GM18868 (cell line): ENCODE measurements at regions not wholly inside any gene's neighbourhood (a gene's known extent, or its start where the extent isn't known, plus 50 kb on each side); places are given as distances from the start of the nearest gene placed in this dataset.

Experiments used
- ATAC-seq: cut with Tn5 transposase; IDR thresholded peaks from one replicate; pipeline ENCODE4 v1.9.1; 2021; ENCODE audit warnings: mild to moderate bottlenecking, moderate library complexity; ENCODE audit not compliant: unreplicated experiment

DNA sequence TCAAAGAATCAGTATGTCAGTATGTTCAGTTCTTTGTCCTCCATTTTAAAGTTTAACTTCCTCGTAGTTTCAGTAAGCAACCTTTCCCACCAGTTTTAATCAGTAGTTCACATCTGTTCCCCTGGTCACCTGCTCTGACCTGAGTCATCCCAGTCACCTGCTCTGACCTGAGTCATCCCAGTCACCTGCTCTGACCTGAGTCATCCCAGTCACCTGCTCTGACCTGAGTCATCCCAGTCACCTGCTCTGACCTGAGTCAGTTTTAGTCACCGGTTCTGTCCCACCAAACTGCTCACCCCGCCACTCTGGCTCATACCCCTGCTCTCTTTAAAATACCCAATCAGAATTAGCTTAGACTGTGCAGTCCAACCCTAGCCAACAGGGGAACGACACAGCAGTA is 180.1 kb upstream of the CNTN6 start:
- ATAC-seq, result peak; percentile 47

DNA sequence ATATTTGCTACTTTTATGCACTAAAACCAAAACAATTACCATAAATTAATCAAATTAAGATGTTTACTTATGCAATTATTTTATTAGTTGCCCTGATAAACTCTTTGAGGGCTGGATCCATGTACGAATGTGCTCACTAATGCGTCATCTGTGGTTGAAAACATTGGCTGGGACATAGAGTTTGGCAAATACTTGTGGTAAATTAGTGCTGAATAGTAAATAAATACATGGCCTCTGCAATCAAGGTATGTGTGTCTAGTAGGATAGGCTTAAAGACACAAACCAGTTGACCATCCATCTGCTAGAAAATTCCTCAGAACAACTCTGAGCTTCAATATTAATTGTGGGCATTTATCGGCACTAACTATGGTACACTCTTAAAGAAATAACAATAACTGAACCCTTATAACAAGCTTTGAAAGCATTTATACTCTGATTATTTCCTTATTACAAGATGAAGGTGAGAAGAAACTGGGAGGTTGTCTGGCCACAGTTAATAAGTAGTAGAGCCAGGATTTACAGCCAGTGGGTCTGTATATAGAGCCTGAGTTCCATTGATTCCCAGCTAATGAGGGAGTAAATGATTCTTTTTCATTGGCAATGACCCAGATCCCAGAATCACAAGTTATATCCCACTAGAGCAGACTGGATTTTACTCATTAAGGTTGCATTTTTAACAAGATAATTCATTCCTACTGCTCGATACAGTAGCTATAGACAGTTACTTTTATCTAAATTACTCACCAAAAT is 169.5 kb upstream of the CNTN6 start:
- no peak for ATAC-seq

DNA sequence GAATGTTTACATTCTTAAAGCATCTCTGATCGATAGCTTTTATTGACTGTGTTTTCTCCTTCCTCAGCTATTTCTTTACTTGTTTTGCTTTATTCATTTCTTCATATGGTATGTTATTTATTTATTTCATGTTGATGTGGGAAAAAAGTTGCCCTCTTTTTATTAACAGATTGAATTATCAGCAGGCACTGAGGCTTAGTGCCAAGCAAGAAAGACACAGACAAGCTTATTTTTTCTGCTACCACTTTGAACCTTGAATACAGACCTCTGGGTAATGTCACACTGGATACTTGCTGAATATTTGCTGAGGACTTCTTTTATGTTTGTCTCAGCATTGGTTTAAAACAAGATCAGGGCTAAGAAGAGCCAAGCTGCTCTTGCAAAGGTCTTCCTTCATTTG is 162.0 kb upstream of the CNTN6 start:
- no peak for ATAC-seq

DNA sequence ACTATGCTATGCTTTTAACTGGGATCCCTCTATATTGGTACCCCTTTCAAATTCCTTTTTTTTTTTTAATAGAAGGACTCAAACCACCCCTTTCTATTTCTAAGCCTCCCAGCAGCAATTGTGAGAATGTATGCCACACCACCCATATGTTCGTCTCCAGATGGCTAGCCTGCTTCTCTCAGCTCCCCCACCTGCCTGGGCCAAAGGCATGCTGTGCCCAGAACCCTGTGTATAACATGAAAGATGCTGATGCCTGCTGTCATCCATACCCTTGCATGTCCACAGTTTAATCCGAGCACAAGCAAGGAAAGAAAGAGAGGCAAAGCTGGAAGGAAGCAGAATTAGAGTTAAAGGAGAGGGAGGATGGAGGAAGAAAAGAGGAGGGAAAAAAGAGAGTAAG is 159.5 kb upstream of the CNTN6 start:
- no peak for ATAC-seq

DNA sequence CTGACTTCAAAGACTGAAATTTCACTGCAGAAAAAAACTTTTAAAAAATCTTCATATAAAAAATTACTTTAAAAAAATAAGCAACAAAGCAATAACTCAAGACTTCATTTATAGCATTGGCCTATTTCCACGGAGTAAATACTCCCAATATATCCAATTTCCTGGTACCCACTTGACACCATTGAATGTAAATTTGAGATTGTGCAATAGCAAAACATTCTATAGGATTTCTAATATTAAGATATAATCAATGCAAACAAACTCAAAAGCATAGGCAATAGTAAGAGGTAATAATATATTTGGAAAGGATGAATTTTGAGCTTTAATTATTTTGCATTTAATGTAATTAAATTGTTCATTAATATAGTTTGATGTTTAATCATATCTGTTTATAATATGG is 148.0 kb upstream of the CNTN6 start:
- no peak for ATAC-seq

DNA sequence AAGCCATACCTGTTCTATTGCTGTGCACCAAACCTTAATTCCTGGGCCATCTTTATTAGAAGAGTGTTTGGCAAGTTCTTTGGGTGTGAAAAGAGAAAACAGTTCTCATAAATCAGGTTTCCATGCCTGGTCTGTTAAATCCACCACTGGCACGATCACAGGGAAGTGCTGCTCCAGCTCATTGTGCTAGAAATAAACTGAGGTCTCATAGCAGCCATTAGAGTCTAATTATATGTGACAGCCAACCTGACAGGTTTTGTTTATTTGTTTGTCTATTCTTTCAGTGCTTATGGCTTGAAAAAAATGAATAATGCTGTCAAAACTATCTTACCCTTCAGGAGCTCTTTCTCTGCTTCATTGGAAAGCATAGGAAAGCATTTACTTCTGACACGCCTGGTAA is 147.1 kb upstream of the CNTN6 start:
- no peak for ATAC-seq

DNA sequence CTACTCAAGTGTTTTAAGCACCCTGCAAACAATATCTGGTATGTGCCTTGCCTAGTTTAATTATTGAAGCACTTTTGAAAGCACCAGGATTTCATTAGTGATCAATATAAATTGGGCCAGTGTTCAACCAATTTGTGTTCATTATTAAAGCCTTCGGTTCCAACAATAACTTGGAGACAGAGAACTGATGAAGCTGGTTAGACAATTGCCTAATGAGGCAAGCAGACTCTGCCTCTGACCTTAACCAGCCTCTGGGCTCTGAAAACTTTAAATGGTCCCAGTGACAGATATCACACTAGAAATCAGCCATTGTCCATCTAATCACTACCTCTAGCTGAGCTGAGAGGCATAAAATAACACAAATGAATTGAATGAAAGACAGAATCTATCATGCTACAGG is 139.9 kb upstream of the CNTN6 start:
- ATAC-seq, result no peak

DNA sequence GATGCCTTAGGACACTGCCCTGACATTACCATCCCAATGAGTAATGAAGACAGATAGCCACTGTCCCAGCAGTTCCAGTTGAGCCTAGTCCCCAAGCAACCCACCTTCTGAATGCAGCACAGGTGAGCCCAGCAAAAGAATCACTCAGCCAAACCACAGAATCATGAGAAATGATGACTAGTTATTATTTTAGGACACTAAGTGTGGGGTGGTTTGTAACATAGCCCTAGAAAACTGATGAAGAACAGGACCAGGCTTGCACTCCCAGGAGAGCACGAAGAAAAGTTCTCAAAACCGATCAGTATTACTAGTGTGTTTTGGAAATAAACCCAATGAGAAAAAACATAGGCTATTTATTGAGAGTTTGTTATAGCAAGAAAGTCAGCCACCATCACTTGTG is 129.6 kb upstream of the CNTN6 start:
- ATAC-seq, result no peak

DNA sequence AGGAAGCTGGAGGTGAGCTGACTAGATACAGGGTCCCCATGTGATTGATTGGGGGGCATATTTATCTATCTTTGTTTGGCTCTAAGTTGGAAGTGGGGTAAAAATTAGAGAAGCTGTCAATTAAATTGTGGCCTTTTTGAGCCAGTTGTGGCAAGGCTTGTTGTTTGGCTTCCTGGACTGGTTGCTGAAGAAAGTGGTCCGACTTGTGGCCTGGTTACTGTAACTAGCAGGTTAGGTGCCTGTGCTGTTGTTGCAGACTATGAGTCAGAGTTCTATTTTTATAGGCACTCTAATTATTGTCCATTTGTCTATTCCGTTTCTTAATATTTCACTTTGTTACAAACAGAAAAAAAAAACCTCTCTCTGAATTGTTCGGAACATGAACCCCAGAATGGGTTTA is 129.1 kb upstream of the CNTN6 start:
- no peak for ATAC-seq

DNA sequence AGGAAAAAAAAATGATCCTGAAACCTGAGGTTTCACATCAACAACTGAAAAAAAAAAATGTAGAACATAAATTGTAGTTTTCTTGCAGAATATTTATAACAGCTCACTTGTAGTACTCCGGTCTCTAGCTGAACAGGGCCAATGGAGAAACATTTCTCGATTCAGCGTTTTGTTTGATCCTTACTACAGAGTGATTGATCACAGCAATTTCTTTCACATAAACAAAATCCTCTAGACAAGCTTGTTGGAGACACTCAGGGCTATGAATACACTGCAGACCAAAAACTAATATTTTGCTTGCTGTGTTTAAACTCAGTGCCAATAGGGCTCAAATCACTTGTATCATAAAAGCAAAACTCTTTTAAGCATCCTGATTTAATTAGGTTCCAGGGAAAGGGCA is 127.0 kb upstream of the CNTN6 start:
- ATAC-seq, result no peak

DNA sequence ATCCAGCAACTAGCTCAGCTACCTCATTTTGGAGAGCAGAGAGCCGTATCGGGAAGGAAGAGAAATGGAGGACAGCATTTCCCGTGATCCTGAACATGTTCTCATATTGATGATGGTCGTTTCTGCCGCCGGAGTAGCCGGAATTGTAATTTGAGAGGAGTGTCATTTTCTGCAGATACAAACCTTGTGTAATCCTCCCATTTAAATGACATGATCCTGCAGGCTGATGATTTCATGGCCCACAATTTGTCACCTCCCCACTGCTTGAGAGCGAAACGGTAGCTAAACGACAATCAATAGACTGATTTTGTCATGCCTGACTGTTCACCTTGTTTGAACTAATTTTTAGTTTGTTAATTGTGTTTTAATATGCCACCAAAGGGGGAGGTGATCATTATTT is 126.5 kb upstream of the CNTN6 start:
- ATAC-seq, result no peak

DNA sequence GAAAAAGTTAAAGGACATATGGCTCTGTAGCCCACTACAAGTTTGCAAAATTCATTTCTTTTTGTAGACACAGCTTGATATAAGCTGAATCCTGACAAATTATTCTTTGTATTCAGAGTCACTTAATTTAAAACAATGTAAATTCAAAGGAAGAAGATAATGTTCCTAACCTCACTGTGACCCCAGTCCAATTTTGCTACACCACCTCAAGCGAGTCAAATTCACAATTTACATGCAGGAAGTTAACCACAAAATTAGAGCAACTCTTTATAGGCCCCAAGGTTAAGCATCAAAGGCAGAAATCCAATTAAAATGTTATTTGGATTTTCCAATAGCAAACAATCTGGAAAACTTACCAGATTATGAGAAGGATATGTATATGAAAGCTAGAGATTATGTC is 119.5 kb upstream of the CNTN6 start:
- no peak for ATAC-seq

DNA sequence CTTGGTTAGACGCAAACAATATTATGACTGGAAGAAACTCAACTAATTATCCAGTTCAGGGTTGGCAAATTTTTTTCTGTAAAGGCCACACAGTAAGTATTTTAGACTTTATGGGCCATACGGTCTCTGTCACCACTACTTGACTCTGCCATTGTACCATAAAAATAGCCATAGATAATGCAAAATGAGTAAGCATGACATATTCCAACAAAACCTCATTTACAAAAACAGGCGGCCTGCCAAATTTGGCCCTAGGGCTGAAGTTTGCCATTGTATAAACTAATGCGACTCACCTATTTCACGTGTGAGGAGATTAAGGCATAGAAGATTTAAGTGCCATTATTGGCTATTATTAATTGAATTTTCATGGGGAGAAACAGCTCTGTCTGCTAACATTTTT is 116.8 kb upstream of the CNTN6 start:
- no peak for ATAC-seq

DNA sequence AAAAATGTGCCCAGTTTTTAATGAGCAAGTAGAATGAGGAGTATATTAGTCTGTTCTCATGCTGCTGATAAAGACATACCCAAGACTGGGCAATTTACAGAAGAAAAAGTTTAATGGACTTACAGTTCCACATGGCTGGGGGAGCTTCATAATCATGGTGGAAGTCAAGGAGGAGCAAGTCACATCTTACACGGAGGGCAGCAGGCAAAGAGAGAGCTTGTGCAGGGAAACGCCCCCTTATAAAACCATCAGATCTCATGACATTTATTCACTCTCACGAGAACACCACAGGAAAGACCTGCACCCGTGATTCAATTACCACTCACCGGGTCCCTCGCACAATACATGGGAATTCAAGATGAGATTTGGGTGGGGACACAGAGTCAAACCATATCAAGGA is 111.7 kb upstream of the CNTN6 start:
- ATAC-seq, result no peak

DNA sequence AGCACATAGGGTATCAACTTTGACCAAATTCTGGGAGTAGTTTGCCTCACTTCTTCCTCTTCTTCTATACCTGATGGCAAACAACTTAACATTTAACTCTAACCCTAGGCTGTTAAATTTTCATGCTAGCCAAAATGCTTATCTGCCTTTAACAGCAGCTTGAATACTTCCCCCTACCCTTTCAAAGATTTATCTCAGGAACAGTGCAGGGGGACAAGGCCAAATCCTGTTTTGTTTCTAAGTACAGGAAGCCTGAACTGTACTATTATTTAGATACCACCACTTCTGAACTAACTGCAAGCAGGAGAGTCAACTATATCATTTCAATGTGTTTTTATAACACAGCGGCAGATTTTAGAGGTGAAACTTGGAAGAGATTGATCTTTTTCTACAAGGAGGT is 104.0 kb upstream of the CNTN6 start:
- no peak for ATAC-seq

DNA sequence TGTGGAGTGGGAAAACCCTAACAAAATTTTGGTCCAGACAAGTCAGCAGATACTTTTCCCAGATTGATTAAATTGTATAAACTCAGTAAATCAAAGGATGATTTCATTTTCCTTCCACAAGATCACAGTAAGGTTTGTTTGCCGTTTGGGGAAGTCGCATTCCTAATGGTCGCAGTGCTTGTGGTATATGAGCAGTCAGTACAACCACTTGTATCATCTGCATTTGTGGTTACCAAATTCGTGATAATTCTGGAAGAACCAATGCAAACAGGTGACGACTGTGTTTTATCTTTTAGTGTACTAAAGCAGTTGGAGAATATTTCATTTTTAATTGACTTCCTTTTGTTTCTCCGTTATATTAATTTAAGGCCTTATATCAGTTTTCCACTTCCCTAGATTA is 100.0 kb upstream of the CNTN6 start:
- no peak for ATAC-seq

DNA sequence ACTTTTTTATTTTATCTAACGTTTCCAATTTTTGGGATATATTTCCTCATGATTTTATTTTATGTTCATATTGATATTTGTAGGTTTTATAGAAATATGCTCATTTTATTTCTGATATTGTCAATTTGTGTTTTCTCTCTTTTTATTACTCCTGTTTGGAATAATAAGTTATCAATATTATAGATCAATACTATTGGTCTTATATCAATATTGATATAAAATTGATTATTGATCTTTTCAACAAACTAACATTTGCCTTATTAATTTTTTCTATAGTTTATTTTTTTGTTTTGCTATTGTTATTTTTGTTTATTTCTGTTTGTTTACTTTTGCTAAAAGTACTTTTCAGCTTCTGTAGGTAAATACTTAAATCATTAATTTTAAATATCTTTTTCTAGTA is 90.8 kb upstream of the CNTN6 start:
- ATAC-seq, result no peak

DNA sequence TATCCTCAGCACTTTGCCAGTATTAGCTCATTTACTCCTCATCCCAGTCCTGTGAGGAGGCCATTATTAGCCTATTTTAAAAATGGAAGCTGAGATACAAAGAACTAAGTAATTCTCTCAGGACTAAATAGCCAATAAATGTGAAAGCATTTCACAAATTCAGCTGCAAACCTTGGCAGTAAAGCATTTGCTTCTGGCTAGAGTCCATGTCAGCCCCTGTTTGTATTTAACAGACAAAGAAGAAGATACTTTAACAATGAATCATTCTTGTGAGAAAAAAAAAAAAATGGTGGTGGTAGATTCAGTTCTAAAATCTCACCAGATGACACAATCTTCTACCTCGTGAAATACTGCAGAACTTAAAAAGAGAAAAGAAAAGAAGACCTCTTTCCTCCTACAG is 85.0 kb upstream of the CNTN6 start:
- ATAC-seq, result no peak

DNA sequence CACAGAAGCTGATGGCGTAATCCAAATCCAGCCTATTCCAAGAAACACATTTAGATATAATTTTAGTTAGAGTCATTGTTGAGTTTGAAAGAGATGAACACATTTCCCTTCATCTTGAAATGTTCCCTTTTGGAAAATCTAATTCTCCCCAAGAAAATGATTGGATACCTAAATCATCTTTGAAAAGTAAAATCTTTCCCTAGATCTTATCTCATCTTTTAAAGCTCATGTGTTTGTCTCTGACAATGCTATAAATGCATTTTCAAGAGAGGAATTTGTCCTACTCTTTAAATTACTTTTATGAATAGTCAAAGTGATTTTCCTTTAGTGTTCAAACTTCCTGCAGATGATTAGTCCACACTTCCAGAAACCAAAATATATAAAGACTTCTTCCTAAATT is 82.6 kb upstream of the CNTN6 start:
- ATAC-seq, result no peak

DNA sequence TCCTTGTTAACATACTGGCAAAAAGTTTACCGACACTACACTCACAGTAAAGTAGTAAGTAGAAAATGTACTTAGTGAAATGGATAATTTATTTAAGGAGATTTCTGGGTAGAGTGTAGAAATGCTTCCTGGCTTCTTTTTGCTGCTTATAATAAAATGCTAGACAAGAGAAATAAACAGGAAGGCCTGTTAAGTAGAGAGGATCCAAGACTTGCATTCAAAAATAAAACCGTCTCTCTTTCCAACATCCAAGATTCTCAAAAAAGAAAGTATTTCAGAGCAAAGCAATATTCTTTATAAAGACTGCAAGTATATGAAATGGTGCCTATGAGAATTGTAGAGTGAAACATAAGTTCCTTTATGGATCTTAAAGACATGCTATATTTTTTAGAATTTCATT is 77.0 kb upstream of the CNTN6 start:
- no peak for ATAC-seq

DNA sequence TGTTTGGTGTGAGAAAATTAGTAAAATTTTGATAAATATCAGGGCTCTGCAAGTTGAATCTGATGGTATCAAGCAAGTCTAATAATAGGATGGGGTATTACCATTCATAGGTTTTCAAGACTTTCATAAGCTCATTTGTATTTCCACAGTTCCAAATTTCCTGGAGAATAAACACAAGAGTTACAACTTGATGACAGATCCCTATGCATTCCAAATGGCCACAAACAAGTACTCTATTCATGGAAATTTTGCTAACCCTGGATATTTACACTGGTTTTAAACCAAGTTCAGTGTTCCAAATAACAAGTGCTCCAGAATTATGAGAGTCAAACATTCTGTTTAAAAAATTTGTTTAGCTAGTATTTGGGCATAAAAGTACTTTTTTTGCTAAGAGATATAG is 75.0 kb upstream of the CNTN6 start:
- no peak for ATAC-seq

DNA sequence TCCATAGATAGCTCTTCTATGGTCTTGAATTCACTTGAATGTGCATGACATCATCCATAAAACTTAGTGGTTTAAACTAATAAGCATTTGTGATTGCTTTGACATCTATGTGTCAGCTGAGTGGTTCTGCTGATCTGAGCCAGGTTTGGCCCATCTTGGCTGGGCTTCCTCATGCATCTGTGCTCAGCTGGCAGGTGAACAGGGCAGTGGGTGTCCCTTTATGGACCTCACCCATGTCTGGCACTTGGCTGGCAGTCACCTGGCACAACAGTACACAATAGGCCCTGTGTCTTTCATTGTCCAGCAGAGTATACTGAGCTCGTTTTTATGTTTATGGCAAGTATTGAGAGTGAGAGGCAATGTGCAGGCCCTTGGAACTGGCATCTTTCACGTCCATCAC is 73.7 kb upstream of the CNTN6 start:
- ATAC-seq, result no peak

DNA sequence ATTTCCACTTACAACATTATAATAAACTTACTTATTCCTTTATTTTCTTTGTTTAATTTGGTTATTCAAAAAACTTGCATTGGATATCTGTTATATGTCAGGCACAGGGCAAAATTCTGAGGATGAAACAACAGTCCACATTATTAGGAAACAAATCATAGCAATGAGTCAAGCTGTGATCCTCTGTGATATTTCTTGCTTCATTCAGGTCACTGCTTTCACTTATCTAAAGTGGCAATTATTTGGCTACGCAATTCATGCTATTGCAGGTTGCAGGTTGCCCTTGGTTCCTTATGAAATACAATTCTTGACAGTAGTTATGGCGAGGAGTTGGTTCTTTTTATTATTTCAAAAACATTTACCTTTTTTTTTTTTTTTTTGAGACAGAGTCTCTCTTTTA is 66.4 kb upstream of the CNTN6 start:
- ATAC-seq, result no peak
